Stimulated activated CD4-positive, alpha-beta T cell treated with anti-CD3 and anti-CD28 coated beads, Interleukin-15, amount 100 ng/mL, for 48 hours (primary cell): ENCODE measurements at regions not wholly inside any gene's neighbourhood (a gene's known extent, or its start where the extent isn't known, plus 50 kb on each side); places are given as distances from the start of the nearest gene placed in this dataset.

Source experiments
- DNase-seq, 2 donors: peaks; one replicate each; pipeline ENCODE4 v3.0.0-alpha.2; 2020; ENCODE audit warnings: low read depth in 2 of 2

- no peak for DNase-seq
Observed at GRCh38 chr2:7966032-7966431, 715.8 kb upstream of the ID2 start.

DNA sequence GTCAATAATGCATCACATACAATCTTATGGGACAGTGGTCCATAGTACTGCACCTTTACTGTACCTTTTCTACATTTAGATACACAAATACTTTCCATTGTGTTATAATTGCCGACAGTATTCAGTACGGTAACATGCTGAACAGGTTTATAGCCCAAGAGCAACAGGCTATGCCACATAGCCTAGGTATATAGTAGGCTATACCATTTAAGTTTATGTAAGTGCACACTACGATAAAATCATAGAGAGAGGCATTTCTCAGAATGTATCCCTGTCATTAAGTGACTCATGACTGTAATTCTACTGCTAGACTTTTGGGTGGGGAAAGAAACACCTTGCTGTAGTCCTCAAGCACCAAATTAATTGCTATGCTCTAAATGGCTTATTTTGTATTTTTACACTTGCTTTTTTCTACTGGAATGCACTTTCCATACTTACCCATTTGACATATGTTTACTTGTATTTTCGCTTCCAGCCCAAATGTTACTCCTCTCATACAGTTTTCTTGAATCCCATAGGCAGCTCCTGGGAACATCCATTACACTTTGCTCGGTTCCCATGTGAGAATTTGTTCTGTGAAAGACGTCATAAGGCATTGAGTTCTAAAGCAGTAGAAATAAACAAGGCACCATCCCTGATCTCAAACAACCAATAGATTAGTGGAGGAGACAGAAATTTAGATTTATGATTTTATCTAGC, 714.0 kb upstream of the ID2 start:
- no peak for DNase-seq

DNA sequence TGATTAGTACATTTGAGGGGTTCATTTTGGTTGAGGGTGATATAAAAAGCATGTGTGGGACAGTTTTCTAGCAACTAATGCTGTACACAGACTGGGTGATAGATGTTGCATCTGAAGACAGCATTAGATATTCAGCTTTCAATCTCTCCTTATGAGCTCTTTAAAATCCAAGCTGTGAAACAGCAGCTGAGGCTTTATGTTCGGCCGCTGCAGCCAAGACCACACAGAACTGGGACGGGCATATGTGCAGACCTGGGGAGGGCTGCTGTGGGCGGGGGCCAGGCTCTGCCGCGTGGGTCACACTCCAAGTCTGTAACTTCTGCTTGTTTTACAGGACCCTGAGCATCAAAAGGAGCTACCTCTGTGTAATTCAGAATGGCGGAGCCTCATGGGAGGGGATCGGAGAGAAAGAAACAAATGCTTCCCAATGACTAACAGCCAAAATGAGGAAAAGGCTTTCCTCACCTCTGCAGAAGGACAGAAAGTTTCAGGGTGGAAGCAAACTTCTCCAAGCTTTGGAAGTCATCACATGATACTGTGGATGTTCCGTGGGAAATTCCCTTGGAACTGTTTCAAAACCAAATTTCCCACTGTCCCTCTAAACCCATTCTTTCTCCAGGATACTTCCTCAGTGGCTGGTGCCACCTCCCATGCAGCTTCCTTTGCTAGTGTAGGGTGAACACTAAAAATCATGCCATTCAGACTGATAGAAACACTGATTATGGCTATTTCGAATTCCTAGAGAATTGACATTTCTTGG, 711.9 kb upstream of the ID2 start:
- DNase-seq = no peak

GRCh38 chr2:7971248-7971647, 710.6 kb upstream of the ID2 start:
- DNase-seq = no peak

DNA sequence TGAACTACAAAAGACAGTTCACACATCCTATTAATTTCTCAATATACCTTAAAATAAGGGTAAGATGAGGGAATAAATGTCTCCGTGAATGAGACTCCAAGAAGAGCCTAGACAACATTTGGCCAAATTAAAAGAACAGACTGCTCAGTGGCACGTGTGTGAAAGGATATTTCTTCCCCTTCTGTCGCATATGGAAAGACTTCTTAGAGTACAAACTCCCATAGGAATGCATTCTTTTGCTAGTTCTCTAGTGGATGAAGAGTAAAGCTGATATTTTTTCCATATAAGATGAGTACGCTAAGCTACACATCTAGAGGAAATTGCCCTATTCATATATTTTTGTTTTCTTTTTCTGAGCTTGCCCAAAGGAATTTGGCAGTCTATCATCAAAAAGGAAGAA, 710.0 kb upstream of the ID2 start:
- no peak for DNase-seq

- DNase-seq = no peak
Observed at GRCh38 chr2:7972670-7973069, 709.2 kb upstream of the ID2 start.

DNA sequence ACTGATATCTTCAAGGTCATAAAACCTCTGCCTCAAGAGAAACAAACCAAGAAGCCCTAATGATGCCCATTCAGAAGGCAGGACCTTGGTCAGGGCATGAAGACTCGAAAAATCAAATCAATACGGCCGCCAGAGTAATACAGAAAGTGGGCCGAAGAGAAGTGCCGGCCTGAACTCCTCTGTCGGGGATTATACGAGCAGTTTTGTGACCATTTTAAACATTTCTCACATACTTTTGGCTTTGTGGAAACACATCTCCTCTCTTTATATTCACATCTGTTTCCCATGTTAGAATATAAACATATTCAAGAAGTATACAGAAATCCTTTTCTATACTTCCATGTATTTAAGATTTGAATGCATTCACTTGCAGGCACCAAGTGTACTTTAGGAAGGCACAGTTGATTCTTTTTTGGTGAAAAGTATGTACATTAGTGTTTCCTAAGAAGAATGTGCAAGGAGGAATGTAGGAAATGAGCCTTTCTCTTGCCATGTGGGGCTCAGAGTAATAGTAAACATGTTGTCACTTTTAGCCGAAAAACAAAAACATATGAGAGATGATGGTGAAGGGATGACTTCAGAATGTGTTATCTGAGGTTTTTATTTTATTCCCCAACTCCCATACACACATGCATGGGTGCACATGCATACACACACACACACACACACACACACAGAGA, 707.9 kb upstream of the ID2 start:
- no peak for DNase-seq

GRCh38 chr2:7974936-7975335, 706.9 kb upstream of the ID2 start:
- no peak for DNase-seq

GRCh38 chr2:7976206-7976605, 705.6 kb upstream of the ID2 start:
- DNase-seq = no peak

GRCh38 chr2:7977981-7978380, 703.9 kb upstream of the ID2 start:
- DNase-seq = no peak

GRCh38 chr2:7982054-7982453, 699.8 kb upstream of the ID2 start:
- DNase-seq = no peak

- no peak for DNase-seq
Observed at GRCh38 chr2:7983451-7983850, 698.4 kb upstream of the ID2 start.

DNA sequence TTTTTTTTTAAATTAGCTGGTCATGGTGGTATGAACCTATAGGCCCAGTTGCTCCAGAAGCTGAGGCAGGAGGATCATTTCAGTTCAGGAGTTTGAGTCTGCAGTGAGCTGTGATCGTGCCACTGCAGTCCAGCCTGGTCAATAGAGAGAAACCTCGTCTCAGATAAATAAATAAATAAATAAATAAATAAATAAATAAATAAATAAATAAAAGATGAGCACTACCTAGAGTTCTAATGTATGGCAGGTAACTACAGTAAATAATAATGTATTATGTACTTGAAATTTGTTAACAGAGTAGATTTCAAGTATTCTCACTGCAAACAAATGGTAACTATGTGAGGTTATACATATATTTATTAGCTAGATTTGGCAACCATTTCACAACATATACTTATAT, 697.9 kb upstream of the ID2 start:
- DNase-seq = no peak

DNA sequence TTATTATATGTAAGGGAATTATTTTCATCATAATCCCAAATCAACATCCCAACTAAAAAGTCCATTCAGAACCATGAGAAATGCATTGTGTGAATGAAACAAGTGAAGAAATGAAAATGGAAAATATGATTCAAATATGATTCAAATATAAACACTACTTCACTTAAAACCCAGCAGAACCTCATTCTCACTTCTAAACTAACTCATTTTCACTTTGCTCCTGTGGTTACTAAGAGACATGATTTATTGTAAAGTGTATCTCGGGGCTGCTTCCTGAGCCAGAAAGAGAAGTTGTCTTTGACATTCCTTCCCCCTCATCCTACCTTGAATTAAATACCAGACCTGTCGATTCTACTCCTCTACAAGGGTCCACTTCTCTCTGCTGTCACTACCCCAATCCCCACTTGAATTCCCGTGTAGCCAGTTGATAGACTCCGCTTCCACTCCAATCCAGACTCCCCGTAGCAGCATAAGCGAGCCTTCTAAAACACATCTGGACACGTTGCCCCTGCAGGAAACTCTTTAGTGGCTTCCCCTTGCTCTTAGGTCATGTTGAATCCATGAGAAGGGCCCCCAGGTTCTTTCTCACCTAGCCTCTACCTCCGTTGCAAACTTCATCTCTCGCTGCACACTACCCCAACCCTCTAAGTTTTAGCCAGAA, 697.0 kb upstream of the ID2 start:
- no peak for DNase-seq

DNA sequence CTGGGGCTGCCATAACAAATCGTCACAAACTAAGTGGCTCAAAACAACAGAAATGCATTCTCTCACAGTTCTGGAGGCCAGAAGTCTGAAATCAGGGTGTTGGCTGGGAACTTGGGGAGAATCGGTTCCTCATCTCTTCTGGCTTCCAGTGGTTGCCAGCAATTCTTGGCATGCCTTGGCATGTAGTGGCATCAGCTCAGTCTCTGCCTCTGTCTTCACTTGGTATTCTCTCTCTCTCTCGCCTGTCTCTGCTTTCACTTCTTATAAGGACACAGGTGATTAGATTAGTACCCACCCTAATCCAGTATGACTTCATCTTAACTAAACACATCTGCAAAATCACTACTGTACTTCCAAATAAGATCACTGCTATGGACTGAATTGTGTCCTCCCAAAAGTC, 695.4 kb upstream of the ID2 start:
- no peak for DNase-seq

DNA sequence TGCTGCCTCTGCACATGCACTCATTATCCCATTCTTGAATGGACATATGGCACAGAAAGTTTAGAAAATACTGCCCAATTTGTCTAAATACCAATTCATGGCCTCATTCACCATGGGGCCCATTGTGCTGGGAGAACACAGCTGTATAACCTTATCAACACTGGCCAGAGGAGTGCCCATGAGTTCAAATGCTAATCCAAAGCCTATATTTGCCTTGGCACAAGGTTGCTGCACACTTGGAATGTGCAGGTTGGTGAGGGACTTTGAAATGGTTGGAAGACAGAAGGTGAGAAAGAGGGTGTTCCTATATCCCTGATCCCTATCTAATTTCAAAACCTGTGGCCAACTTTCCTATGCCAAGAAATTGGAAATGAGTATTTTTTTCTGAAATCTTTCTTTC, 693.9 kb upstream of the ID2 start:
- DNase-seq = no peak

GRCh38 chr2:7988440-7988839, 693.4 kb upstream of the ID2 start:
- no peak for DNase-seq

DNA sequence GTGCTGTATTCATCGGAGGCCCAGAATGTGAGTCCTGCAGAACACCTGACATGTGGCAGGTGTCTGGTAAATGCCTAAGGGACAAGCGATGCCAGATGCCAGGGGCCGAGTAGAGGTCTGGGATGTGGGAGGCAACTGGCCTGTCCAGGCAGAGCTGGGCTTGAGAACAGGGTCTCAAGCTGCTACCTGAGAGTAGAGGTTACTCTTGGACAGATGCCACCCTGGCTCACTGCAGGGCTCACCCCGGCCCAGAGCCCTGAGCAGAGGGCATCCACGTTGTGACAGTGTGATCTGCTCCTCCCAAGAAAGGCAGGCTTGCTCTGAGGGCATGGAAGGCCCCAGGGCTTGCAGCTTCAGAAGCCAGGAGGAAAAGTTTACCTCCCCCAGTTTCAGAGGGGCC, 692.0 kb upstream of the ID2 start:
- no peak for DNase-seq

DNA sequence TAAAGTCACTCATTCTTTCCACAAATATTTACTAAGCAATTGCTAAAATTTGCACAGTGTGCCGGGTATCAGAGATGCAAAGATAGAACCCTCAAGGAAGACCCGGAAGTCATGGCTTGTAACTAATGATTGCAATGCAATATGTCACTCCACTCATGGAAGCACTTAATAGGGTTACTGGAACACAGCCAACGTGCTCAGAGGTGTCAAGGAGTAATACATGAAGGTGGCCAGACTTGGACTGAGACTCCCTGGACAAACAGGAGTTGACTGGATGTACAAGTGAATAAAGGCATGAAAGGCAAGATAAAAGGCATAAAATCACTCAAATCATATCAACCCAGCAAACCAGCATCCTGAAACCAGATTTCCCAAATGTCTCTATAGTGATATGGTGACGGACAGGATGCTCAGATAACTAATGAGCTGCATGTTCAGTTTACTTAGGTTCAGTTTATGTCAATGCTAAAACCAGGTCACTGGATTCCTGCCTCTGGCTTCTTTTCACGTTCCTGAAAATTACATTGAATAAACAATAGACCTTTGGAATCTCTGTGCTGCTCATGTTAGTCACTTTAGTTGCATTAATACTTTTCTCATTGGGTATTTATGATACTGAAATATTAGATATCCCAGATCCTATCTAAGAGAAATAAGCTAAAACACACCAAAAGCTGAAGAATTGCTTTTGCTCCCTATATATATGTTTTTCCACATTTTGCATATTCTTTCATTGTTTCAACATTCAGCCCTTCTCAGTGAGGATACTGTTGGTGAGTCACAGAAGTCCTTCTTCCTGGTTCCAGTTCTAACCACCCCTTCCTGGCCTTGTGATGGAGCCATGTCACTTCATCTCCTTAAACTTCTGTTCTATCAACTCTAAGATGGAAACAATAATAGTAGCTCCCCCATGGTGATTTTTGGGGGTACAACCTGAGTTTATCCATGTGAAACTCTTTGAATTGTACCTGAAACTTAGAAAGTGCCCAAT, 688.9 kb upstream of the ID2 start:
- no peak for DNase-seq

DNA sequence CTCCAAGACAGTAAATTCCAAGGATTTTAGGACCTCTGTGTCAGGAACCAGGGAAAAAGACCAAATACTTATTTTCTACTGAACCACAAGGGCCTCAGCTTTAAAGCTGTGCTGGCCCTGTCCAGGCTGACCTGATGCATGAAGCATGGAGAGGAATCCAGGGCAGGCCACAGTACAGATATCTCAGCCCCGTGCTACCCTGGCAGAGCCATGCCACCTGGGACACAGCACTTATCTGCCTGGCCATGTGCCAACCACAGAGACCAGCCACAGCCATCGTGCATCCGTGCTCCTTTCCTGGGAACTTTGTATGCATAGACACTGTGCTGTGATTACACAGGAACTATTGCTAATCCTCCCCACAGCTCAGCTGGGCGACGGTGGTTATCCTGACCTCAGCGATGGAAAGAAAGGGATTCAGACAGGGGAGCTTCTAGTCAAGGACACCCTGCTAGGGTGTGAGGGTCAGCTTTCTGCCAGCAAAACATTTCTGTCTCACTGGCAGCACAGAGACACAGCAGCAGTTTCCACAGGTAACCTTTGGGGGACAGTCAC, 687.4 kb upstream of the ID2 start:
- no peak for DNase-seq

DNA sequence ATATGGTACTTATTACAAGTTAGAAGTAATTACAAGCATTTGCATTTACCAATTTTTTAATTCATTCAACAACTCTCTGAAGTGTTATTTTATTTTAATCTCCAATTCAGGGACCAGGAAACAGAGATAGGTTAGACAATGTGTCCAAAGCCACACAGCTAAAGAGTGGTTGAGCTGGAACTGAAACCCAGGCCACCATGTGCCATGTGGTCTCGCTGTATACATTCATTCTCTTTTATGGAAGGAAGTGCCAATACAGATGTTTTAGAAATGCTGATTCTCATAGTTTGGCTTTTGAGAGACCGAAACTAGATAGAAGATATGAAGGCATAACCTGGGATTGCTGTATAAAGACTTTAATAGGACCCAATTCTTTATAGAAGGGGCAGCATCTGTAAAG, 684.6 kb upstream of the ID2 start:
- DNase-seq = no peak
